Myocyte (in vitro differentiated cells): ENCODE measurements at regions not wholly inside any gene's neighbourhood (a gene's known extent, or its start where the extent isn't known, plus 50 kb on each side); places are given as distances from the start of the nearest gene placed in this dataset.
"Not testable (repeated sequence)": the region's sequence is repeated elsewhere in the genome, so short reads cannot be mapped to it uniquely, and the experiment has no call there.

ENCODE experiments used
- DNase-seq: peaks from one replicate; pipeline ENCODE4 v3.0.0-alpha.2; 2012; ENCODE audit warnings: low read depth

DNA sequence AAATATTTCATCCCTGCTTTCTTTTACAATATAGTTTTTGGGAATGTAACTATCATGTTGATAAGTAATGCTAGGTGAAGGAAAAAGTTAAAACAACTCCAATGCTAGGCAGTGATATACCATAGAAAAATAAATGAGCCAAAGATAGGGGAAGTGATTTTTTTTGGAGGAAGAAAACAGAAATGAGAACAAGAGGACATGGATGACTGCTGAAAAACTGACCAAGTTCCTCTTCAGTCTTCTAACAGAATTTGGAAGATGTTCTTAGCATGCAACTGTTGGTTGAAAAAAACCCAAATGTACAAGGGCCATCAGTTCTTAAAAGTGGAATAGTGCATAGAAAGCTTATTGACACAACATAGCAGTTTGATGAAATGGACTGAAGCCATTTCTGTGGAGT, 262.5 kb upstream of the STARD13 start:
- DNase-seq = no peak

DNA sequence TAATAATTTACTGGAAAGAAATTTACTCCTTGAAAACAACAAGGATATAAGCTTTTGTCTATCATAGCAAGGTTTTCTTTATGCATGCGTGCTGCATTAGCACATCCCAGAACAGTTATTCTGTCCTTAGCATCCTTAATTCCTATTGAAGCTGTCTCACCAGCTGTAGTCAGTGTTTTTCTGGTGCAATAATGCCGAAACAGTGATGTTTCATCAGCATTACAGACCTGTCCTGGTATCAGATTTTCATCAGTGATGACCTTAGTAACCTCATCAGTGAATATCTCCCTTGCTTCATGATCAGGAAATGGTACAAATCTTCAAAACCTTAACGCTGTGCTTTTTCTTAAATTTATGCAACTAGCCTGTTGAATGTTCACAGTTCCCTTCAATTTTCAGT, 264.7 kb upstream of the STARD13 start:
- DNase-seq = no peak

DNA sequence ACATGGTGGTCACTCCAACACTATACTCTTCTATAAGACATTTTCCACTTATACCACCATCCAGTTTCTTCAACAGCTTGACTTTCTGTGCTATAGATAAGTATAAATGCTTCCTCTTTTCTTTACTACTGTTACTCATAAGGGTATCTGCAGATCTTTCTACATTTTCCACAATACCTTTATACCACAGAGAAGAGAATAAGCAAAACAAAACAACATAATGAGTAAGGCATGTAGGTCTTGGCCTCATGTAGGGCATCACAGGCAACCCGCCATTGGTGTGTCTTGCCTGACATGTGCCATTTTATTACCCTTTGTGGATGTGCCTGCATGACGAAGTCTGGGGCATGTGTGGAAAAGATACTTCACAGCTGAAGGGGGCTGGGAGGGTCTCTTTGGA, 265.3 kb upstream of the STARD13 start:
- no peak for DNase-seq

DNA sequence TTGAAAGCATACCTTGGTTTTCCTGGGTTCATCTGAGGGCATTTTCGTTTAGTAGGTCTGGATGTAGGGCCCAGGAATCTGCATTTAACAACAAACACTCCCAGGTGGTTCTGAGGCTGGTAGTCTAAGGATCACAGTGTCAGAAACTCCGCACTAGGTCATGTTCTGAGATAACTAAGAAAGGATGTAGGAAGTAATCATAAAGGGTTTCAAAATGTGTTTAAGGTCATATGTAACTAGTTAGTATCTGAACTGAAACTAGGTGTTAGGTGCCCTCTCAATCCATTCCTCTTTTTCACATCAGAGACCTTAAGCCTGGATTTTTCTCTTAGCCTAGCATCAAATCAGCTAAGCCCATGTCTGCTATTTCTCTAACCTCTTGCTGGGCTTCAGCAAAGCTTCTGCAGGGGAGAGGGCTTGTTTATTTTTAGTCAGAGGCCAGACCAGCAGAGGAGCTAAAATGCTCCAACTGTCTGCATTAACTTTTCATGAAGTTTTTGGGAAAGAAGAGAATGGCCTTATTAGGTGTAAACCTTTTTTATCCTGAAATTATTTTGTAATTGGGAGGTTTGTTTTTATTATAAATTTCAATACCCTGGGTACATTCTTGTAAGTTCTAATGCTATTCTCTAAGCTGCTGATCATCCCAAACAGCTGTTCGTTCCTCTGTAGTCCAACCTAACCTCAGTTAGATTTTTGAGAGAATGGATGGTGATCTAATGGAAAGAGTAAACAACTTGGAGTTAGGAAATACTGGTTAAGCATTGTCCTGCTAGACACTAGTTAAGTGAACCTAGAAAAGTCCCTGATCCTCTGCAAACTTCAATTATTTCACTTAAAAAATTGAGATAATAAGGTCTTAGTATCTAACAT, 262.8 kb upstream of the RFC3 start:
- peak; percentile 59 for DNase-seq

DNA sequence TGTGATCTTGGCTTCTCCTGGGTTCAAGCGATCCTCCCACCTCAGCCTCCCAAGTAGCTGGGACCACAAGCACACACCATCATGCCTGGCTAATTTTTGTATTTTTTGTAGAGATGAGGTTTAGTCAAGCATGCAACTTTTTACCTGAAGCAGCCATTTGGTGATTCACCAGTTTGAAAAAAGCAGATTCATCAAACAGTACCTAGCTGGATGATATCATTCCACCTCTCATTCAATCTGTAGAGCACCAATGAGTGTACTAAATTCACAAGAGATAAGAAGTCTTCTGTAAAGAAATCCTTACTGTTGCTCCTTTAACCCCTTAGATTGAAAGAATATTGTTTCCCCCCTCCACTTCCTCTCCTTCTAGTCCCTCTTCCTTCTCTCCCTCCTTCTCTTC, 261.1 kb upstream of the RFC3 start:
- DNase-seq = no peak

DNA sequence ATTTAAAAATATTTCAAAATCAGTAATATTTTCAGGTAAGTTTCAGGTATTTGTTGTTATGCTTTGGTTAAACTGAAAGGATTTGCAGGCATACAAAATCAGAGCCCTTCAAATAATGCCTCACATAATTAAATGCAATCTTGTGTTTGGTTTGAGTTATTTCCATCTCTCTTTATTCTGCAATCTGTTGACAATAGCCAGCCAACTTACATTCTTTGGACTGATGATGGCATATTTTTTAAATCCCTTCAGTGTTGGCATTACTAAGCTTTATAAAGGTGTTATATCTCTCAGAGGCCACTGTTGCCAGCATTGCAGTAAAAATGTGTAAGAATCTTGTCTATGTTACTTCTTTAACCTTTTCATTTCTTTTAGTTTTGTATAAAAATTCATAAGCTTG, 257.2 kb upstream of the RFC3 start:
- DNase-seq = no peak

DNA sequence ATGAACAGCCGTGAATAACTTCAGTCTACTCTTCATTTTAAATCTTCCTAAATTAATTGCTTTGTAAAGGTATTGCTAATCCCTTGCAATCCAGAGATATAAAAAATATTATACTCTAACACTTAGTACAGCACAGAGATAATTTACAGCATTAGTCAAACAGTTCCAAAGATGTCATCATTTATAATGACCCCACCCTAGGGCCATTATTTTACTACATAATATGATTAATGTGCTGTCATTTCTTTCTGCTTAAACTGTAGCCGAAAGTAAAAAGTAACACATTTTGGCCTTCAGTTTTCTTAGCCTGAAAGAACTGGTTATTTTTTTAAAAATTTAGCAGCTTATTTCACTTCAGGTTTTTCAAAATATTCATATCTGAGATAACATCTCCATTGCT, 256.3 kb upstream of the RFC3 start:
- no peak for DNase-seq

DNA sequence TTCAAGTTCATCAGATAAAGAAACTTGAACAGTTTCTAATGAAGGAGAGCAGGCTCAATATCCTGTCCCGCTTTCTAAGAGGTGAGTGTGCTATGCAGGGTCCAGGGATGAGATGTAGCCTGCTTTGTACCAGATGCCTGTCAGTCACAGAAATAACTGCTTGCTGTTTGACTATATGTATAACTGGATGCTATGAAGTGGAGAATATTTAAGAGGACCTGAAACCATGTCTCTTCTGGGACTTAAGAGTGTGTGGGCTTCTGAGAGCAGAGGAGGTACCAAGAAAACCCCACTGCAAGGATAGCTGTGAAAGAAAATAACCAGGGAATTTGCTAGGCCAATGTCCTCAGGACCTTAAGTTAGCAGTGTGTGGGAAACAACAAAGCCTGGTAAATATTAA, 246.3 kb upstream of the RFC3 start:
- no peak for DNase-seq

DNA sequence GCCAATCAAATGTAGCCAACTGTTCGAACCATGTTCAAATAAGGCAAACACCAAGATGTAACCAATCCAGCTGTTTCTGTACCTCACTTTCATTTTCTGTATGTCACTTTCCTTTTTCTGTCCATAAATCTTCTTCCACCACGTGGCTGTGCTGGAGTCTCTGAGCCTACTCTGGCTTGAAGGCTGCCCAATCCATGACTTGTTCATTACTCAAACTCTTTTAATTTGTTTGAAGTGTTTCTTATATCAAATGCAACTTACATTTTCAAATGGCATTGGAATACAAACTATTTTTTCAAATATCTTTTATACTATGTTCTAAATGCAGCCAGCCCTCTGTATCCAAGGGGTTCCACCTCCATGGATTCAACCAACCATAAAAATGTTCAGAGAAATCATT, 245.6 kb upstream of the RFC3 start:
- DNase-seq = not testable (repeated sequence)

DNA sequence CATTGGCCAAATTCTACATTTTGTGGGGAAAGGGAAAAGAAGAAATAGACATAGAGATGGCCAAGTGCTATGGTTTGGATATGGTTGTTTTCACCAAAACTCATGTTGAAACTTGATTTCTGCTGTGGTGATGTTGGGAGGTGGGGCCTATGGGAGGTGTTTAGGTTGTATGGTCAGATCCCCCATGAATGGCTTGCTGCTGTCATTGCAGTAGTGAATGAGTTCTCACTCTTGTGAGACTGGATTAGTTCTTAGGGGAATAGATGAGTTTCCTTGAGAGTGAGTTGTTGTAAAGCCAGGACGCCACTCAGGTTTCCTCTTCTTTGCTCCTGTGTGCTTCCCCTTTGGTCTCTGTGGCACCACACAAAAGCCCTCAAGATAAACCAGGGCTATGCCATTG, 242.6 kb upstream of the RFC3 start:
- DNase-seq = no peak

DNA sequence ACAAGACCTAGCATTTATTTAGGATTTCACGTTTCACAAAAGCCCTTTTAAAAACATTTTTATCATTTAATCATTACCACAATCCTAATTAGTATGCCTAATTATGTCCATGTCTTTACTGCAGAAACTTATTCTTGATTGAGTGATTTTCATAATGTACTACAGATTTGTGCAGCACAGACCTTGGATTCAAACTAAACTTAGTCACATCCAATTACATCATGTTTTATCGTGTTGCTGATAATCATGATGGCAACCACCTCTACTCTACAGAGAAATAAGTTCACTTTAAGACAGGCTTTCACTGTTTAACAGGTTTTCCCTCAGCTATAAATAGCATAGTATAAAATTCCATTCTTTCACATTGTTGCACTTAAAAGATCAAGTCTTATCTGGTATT, 240.9 kb upstream of the RFC3 start:
- DNase-seq = no peak

DNA sequence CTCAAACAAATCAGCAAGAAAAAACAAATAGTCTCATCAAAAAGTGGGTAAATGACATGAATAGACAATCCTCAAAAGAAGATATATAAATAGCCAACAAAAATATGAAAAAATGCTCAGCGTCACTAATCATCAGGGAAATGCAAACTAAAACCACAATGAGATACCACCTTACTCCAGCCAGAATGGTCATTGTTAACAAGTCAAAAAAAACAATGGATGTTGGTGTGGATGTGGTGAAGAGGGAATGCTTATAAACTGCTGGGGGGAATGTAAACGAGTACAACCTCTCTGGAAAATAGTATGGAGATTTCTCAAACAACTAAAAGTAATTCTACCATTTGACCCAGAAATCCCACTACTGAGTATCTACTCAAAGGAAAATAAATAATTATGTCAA, 239.2 kb upstream of the RFC3 start:
- no peak for DNase-seq

DNA sequence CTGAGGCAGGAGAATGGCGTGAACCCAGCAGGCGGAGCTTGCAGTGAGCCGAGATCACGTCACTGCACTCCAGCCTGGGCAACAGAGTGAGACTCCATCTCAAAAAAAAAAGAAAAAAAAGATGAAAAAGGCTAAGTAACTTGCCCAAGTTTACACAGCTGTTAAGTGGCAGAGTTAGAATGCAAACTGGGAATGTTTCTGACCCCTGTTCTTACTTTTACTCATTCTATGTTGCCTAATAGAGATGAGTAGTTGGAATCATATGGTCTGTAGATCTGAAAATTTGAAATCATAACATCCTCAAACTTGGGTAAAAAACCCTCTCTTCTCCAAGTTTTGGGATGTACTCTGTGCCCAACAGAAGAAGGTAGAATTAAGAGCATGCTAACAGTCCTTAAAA, 235.8 kb upstream of the RFC3 start:
- no peak for DNase-seq

DNA sequence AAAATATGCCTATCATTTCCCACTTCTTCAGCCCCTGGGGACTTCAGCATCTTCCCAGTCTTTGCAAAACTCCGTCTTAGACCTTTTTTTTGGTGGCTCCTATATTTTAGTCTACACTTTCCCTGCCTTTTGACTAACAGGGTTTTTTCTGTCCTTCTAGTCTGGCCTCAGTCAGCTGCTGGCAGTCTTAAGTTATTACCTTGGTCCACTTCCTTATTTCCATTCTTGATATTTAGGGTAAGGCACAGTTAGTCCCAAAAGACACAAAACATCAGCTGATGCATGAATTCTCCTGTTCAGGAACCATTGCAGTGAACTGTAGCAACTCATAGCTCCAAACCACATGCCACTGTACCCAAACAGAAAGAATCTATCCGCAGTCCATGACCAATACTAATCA, 234.6 kb upstream of the RFC3 start:
- DNase-seq = no peak

DNA sequence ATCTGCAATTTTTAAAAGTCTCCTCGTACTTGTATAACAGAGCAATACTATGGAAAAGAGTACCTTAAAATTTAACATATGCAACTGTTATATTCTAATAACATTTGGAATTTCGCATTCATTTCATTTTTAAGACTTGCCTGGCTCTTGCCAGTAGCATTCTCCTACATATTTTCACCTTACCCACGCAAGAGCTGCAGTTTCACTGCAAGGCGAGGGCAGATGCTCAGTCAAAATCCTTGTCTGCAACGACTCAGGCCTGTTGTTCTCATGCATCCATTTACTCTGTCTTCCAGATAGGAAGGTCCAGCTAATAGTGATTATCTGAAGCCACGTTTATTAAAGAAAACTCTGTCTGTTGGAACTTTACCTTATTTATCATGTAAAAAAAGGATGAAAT, 227.0 kb upstream of the RFC3 start:
- DNase-seq = no peak

DNA sequence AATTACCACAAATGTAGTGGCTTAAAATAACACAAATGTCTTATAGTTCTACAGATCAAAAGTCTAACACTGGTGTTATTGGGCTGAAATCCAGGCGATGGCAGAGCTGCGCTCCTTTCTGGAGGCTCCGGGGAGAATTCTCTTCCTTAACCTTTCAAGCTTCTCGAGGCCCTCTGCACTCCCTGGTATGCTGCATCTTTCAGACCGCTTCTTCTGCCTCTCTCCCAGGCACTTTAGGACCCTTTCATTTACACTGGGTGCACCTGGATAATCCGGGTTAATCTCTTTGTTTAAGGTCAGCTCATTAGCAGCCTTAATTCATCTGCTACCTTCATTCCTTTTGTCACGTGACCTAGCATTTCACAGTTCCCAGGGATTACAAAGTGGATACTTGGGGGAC, 211.3 kb upstream of the RFC3 start:
- peak; percentile 21 for DNase-seq

DNA sequence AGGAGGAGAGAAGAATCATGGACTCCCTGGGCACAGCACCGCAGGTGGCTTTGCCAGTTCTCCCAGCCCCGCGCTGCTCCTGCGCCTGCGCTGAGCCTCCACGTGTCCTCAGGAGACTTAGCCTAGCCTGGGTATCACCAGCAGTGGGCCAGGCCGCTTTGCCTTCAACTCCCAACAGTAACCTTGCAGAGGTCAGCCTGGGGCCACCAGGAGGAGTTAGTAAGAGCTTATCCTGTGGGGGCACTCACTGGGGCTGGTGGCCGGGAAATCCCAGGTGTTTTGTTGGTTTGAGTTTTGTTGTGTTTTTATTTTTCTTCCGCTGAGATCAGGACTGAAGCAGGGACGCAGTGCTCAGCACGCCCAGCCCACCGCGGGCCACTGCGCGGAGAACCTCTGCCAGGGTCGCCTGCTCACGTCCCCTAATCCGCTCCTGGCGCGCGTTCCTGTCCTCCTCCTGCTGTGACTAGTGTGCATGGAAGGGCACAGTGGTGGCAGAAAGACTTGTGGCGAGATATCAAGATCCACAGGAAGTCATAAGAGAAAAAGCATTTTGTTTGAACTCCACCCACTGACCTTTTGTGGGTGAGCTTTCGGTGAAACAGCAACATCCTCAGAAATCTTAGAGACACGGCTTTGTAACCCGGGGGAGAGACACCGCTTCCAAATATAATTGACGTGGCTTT, 207.4 kb upstream of the RFC3 start:
- DNase-seq = peak; percentile 84

DNA sequence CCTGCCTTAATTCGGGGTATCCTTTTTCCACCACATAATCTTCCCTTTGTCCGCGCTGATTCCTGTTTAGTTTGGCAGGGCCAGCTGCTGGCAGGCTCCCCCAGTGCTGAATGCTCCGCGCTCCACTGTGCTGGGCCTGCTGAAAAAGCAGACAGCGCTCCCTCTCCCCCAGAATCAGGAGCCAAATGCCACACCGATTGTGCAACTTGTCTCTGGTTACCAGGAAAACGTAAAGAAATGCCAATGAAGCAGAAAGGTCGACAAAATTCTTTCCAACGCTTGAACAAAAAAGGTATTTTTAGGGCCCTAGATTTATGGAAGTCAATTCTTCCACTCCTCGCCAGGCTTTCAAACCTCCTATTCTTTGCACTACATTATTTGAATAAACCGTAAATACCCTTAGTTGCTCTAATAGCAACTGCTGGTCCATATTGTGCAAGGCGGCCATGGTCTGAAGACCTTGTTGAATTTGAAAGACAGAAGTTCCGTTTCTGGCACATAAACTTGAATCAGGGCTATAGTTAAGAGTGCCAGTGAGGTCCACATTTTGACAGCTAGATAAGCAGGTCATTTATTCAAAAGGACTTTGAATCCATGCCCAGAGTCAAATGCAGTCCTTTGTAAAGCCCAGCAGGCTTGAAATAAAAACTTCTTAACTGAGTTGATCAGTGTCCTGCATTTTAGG, 206.7 kb upstream of the RFC3 start:
- no peak for DNase-seq

DNA sequence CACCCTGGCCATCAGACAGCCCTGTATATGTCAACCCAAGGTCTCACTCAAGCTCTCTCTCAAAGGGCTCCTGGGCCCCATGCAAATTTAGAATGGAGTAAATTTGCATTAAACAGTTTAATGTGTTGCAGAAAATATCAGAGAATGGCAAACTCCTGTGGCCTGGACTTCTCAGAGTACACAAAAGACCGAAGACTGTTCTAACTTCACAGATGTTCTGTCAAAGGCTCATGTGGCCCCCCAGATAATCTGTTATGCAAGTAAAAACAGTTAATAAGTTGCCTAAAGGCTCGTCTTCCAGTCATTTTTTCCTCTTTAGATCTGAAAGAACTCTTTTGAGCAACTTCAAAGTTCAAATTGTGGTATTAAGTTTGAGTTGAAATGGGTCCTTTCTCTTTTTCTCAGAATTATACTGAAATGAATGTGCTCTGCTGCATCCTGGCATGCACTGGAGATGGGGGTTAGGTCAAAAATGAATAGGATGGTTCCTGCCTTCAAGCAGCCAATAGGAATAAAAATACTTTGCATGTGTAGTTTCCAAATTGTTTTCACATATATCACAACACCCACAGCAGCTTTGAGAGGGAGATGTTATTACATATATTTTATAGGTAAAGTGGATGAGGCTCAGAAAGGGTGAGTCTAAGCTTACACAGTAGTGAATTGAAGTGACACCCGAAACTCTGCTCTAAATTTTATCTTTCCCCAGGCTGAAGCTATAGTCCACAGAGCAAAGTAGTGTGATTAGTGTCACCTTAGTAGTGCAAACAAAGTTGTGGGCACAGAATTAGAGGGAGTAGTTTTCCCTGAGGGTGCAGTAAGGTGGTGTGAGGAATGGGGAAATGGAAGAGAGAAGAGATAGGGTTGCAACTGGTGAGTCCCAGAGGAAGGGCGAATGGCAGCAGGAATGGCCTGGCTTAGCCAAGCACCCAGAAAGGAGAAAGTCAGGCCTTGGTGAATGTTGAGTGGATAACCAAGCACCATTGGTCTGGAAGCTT, 205.0 kb upstream of the RFC3 start:
- DNase-seq = no peak

DNA sequence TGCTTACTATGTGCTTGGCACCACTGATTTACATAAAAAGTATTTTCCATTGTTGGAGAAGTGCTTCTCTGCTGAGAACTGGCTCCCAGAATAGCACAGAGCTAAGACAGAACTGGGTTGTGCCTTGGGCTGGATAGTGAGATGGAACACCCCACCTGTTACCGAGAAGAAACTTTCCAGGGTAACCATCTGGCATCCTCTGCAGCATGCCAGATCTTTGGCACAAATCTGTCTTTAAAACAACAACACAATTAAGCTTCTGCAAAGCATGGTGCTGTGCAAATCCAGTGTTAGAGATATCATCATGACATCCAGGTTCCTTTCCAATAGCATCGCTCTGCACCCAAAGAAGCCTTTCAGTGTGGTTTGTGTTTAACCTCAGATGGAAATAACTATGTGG, 202.5 kb upstream of the RFC3 start:
- peak; percentile 86 for DNase-seq

DNA sequence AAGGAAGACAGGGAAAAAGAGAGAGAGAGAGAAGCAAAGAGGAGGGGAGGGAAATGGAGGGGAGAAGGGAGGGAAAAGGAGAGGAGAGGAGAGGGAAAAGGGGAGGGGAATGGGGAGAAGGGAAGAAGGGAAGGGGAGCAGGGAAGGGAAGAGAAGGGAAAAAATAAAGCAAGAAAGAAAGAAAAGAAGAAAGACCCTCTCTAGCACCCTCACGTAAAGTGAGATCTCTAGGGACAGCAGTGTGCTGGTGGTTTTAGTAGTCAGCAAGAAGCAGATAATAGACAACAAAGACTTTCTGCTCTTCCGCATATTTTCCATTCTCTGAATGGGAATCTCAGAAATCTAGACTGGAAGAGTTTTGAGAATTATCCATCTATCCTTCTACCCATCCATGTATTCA, 201.8 kb upstream of the RFC3 start:
- no peak for DNase-seq
